GM06990 (cell line): ENCODE measurements at regions not wholly inside any gene's neighbourhood (a gene's known extent, or its start where the extent isn't known, plus 50 kb on each side); places are given as distances from the start of the nearest gene placed in this dataset.

Experiments used
- DNase-seq: peaks from one replicate; pipeline ENCODE4 v3.0.0-alpha.2; 2011; ENCODE audit not compliant: insufficient read length; ENCODE audit errors: extremely low read depth
- H3K27me3 ChIP-seq: replicated peaks from 2 replicates; pipeline ENCODE4 v1.6.0; 2011; ENCODE audit warnings: low read length; ENCODE audit not compliant: control insufficient read depth, insufficient read depth
- H3K36me3 ChIP-seq: 2 replicates; pipeline ENCODE4 v1.5.1; 2011; ENCODE audit warnings: low read length; ENCODE audit not compliant: control insufficient read depth, insufficient read depth
- H3K4me3 ChIP-seq: replicated peaks from 2 replicates; pipeline ENCODE4 v1.5.1; 2011; ENCODE audit warnings: low read depth, mild to moderate bottlenecking, control low read depth, low read length
- CTCF ChIP-seq: IDR thresholded peaks from 2 replicates; pipeline ENCODE4 v1.5.1; 2011; ENCODE audit warnings: low read length, control low read depth, mild to moderate bottlenecking, inconsistent platforms; ENCODE audit not compliant: insufficient read depth, poor library complexity, severe bottlenecking

- peak; percentile 86 for TF ChIP-seq CTCF
- Histone ChIP-seq H3K36me3 (no peaks in the 10 kb centered on the region), H3K4me3 (no peak overlapping the region), H3K27me3 (no peaks in the 10 kb centered on the region; the same call in 1 of the 2 replicates)
- no peak for DNase-seq
Observed at GRCh38 chr9:108565651-108566378, 290.0 kb downstream of the ACTL7B start.

GRCh38 chr9:108562176-108562575 is 293.6 kb downstream of the ACTL7B start:
- DNase-seq: no peak
- Histone ChIP-seq H3K36me3 (no peaks in the 10 kb centered on the region), H3K27me3 (no peaks in the 10 kb centered on the region; the same call in 1 of the 2 replicates), H3K4me3 (no peak overlapping the region)
- no peak for TF ChIP-seq CTCF

- no peaks in the 10 kb centered on the region for H3K36me3 ChIP-seq
- H3K4me3 ChIP-seq: no peak overlapping the region
- TF ChIP-seq CTCF: no peak
- H3K27me3 ChIP-seq: no peaks in the 10 kb centered on the region; the same call in 1 of the 2 replicates
- DNase-seq: no peak
Observed at GRCh38 chr9:108559432-108559831, 296.4 kb downstream of the ACTL7B start.

- Histone ChIP-seq H3K27me3 (peaks cover 1% of the 10 kb centered on the region; the same call in 1 of the 2 replicates), H3K4me3 (no peak overlapping the region), H3K36me3 (no peaks in the 10 kb centered on the region)
- no peak for DNase-seq
- no peak for TF ChIP-seq CTCF
Observed at GRCh38 chr9:108554831-108555230, 301.0 kb downstream of the ACTL7B start.

GRCh38 chr9:108553111-108553635 is 302.6 kb downstream of the ACTL7B start:
- Histone ChIP-seq H3K4me3 (no peak overlapping the region), H3K36me3 (no peaks in the 10 kb centered on the region), H3K27me3 (peaks cover 1% of the 10 kb centered on the region; the same call in 1 of the 2 replicates)
- no peak for TF ChIP-seq CTCF
- DNase-seq: no peak
